PC-3 (cell line): ENCODE measurements at regions not wholly inside any gene's neighbourhood (a gene's known extent, or its start where the extent isn't known, plus 50 kb on each side); places are given as distances from the start of the nearest gene placed in this dataset.
"Not testable (repeated sequence)": the region's sequence is repeated elsewhere in the genome, so short reads cannot be mapped to it uniquely, and the experiment has no call there.

Experiments
- CTCF ChIP-seq: fragments of 300-600 bp; sonication (generic); conservative IDR thresholded peaks from 2 replicates; pipeline ENCODE4 v1.5.1; 2017; ENCODE audit warnings: antibody characterized with exemption, low read depth, mild to moderate bottlenecking, low read length
- EZH2phosphoT487 ChIP-seq: fragments of 300-600 bp; sonication (generic); IDR thresholded peaks from 2 replicates; pipeline ENCODE4 v1.6.1; 2018; ENCODE audit warnings: mild to moderate bottlenecking, antibody characterized with exemption, low read length, borderline replicate concordance

DNA sequence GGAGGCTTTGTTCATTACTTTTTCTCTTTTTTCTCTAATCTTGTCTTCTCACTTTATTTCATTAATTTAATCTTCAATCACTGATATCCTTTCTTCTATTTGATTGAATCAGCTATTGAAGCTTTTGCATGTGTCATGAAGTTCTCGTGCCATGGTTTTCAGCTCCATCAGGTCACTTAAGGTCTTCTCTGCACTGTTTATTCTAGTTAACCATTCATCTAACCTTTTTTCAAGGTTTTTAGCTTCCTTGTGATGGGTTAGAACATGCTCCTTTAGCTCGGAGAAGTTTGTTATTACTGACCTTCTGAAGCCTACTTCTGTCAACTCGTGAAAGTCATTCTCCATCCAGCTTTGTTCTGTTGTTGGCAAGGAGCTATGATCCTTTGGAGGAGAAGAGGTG is 695.0 kb upstream of the CDH6 start:
- TF ChIP-seq CTCF, EZH2phosphoT487: not testable (repeated sequence)
